OCI-LY3 (cell line): ENCODE measurements at regions not wholly inside any gene's neighbourhood (a gene's known extent, or its start where the extent isn't known, plus 50 kb on each side); places are given as distances from the start of the nearest gene placed in this dataset.
A peak's percentile ranks its signal among the peaks of the same experiment; 100 is the strongest.

Experiments
- H2AFZ ChIP-seq: fragments of 200-600, 300-600 bp; shearing (Covaris generic); 2 replicates; pipeline ENCODE4 v1.6.0; 2014; ENCODE audit warnings: antibody characterized with exemption, low read depth, low read length
- H3K27ac ChIP-seq: fragments of 200-600, 300-600 bp; sonication (generic); 2 replicates; pipeline ENCODE4 v1.5.1; 2014; ENCODE audit warnings: mild to moderate bottlenecking, low read length, moderate library complexity, mixed read lengths
- H3K27me3 ChIP-seq: fragments of 200-600, 300-600 bp; sonication (generic); 2 replicates; pipeline ENCODE4 v1.6.1; 2014; ENCODE audit warnings: low read depth, low read length, mixed read lengths
- H3K36me3 ChIP-seq: fragments of 200-600, 300-600 bp; sonication (generic); replicated peaks from 2 replicates; pipeline ENCODE3; 2014; ENCODE audit warnings: low read depth, low read length, mixed read lengths
- H3K4me1 ChIP-seq: fragments of 300-600, 200-600 bp; sonication (generic); 2 replicates; pipeline ENCODE4 v1.6.1; 2014; ENCODE audit warnings: low read length, mixed read lengths
- H3K4me2 ChIP-seq: fragments of 200-600, 300-600 bp; sonication (generic); 2 replicates; pipeline ENCODE4 v1.6.1; 2014; ENCODE audit warnings: low read length, mixed read lengths
- H3K4me3 ChIP-seq: fragments of 300-600, 200-600 bp; sonication (generic); 2 replicates; pipeline ENCODE4 v1.5.1; 2014; ENCODE audit warnings: antibody characterized with exemption, mild to moderate bottlenecking, low read length, moderate library complexity
- H3K79me2 ChIP-seq: fragments of 300-600, 200-600 bp; shearing (Covaris generic); 2 replicates; pipeline ENCODE4 v1.6.1; 2014; ENCODE audit warnings: mild to moderate bottlenecking, low read length, mixed read lengths
- H3K9ac ChIP-seq: fragments of 300-600, 200-600 bp; shearing (Covaris generic); 2 replicates; pipeline ENCODE4 v1.6.0; 2014; ENCODE audit warnings: mild to moderate bottlenecking, low read length, moderate library complexity
- H3K9me3 ChIP-seq: fragments of 200-600, 300-600 bp; shearing (Covaris generic); 2 replicates; pipeline ENCODE4 v1.6.1; 2014; ENCODE audit warnings: low read length, mixed read lengths; ENCODE audit not compliant: insufficient read depth
- H4K20me1 ChIP-seq: fragments of 200-600, 300-600 bp; sonication (generic); 2 replicates; pipeline ENCODE4 v1.6.1; 2016; ENCODE audit warnings: low read length, mixed read lengths; ENCODE audit not compliant: insufficient read depth
- EZH2phosphoT487 ChIP-seq: fragments of 200-600 bp; shearing (Covaris generic); IDR thresholded peaks from 2 replicates; pipeline ENCODE4 v1.6.1; 2018; ENCODE audit warnings: antibody characterized with exemption, mixed run types, low read depth
- TF ChIP-seq, protein P1 (sequence below): fragments of 200-600, 300-600 bp; sonication (generic); IDR thresholded peaks from 2 replicates; pipeline ENCODE4 v1.5.1; 2014; ENCODE audit warnings: antibody characterized with exemption, low read length, low read depth

DNA sequence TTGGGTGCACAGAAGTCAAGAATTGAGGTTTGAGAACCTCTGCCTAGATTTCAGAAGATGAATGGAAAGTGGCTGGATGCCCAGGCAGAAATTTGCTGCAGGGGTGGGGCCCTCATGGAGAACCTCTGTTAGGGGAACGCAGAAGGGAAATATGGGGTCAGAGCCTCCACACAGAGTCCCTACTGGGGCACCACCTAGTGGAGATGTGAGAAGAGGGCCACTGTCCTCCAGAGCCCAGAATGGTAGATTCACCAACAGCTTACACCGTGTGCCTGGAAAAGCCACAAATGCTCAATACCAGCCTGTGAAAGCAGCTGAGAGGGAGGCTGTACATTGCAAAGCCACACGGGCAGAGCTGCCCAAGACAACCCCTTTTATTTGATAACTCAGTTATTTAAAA is 383.5 kb downstream of the TLE4 start:
- TF ChIP-seq, protein P1, sequence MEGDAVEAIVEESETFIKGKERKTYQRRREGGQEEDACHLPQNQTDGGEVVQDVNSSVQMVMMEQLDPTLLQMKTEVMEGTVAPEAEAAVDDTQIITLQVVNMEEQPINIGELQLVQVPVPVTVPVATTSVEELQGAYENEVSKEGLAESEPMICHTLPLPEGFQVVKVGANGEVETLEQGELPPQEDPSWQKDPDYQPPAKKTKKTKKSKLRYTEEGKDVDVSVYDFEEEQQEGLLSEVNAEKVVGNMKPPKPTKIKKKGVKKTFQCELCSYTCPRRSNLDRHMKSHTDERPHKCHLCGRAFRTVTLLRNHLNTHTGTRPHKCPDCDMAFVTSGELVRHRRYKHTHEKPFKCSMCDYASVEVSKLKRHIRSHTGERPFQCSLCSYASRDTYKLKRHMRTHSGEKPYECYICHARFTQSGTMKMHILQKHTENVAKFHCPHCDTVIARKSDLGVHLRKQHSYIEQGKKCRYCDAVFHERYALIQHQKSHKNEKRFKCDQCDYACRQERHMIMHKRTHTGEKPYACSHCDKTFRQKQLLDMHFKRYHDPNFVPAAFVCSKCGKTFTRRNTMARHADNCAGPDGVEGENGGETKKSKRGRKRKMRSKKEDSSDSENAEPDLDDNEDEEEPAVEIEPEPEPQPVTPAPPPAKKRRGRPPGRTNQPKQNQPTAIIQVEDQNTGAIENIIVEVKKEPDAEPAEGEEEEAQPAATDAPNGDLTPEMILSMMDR = peak; percentile 46
- no peak for TF ChIP-seq EZH2phosphoT487
- Histone ChIP-seq H3K4me3 (no peak overlapping the region), H3K36me3 (no peaks in the 10 kb centered on the region), H3K4me1 (no peaks in the 10 kb centered on the region), H3K27me3 (peaks cover 8% of the 10 kb centered on the region; the same call in 1 of the 2 replicates), H3K9me3 (no peaks in the 10 kb centered on the region), H3K4me2 (no peak overlapping the region), H4K20me1 (no peaks in the 10 kb centered on the region), H3K9ac (no peak overlapping the region), H3K79me2 (no peaks in the 10 kb centered on the region), H2AFZ (no peak overlapping the region), H3K27ac (no peak overlapping the region)

- H3K27me3 ChIP-seq = no peaks in the 10 kb centered on the region
- H3K27ac ChIP-seq = no peak overlapping the region
- no peaks in the 10 kb centered on the region for H3K9me3 ChIP-seq
- H3K4me1 ChIP-seq = no peaks in the 10 kb centered on the region
- no peak overlapping the region for H3K4me2 ChIP-seq
- TF ChIP-seq, protein P1 = no peak
- TF ChIP-seq EZH2phosphoT487 = no peak
- no peak overlapping the region for H2AFZ ChIP-seq
- H3K36me3 ChIP-seq = no peaks in the 10 kb centered on the region
- H4K20me1 ChIP-seq = no peaks in the 10 kb centered on the region
- no peak overlapping the region for H3K4me3 ChIP-seq
- no peaks in the 10 kb centered on the region for H3K79me2 ChIP-seq
- H3K9ac ChIP-seq = no peak overlapping the region
Measured at GRCh38 chr9:79953908-79954307, 382.1 kb downstream of the TLE4 start.

GRCh38 chr9:79952401-79952800 is 380.6 kb downstream of the TLE4 start:
- H3K4me2 ChIP-seq = no peak overlapping the region
- H3K9me3 ChIP-seq = no peaks in the 10 kb centered on the region
- no peaks in the 10 kb centered on the region for H4K20me1 ChIP-seq
- no peak overlapping the region for H2AFZ ChIP-seq
- no peak overlapping the region for H3K27ac ChIP-seq
- no peaks in the 10 kb centered on the region for H3K4me1 ChIP-seq
- H3K36me3 ChIP-seq = no peaks in the 10 kb centered on the region
- H3K27me3 ChIP-seq = no peaks in the 10 kb centered on the region
- TF ChIP-seq, protein P1 = no peak
- no peak for TF ChIP-seq EZH2phosphoT487
- H3K79me2 ChIP-seq = no peaks in the 10 kb centered on the region
- H3K4me3 ChIP-seq = no peak overlapping the region
- H3K9ac ChIP-seq = no peak overlapping the region

DNA sequence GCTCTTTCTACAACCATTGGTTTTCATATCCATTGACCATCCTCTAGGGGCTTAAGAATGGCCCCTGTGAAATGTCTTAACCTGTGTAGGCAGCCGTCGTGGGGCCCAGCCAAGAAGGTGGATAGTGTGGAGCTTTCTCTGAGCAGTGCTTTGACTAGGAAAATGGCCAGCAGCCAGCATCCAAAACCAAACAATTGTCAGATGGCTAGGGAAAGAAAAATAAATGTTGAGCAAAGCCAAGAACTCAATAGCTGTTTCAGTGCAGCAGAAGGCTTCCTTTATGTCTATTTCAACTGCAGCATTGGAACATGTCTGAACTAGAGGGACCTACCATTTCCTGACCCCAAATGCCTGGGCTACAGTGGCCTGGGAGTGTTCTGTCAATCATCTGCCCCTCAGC is 374.9 kb downstream of the TLE4 start:
- Histone ChIP-seq H4K20me1 (no peaks in the 10 kb centered on the region), H3K27ac (no peak overlapping the region), H3K4me3 (no peak overlapping the region), H3K9ac (no peak overlapping the region), H3K79me2 (no peaks in the 10 kb centered on the region), H3K36me3 (no peaks in the 10 kb centered on the region), H3K27me3 (no peaks in the 10 kb centered on the region), H2AFZ (no peak overlapping the region), H3K9me3 (no peaks in the 10 kb centered on the region), H3K4me2 (no peak overlapping the region), H3K4me1 (no peaks in the 10 kb centered on the region)
- TF ChIP-seq, protein P1 = no peak
- no peak for TF ChIP-seq EZH2phosphoT487
